ENCODE measurements at regions not wholly inside any gene's neighbourhood (a gene's known extent, or its start where the extent isn't known, plus 50 kb on each side); places are given as distances from the start of the nearest gene placed in this dataset.

GRCh38 chr2:3075316-3075990 lies 302.2 kb downstream of the EIPR1 start:
- H3K9me3 ChIP-seq = no peaks in the 10 kb centered on the region
- H3K4me1 ChIP-seq = no peaks in the 10 kb centered on the region
- no peak overlapping the region for H3K27ac ChIP-seq
- TF ChIP-seq POLR2A (IDR thresholded peaks at IDR 0.05) = no peak
- no peak for TF ChIP-seq CTCF (IDR thresholded peaks at IDR 0.05)
- intact Hi-C loops (cut with DNase I) = no loop called here
- WGBS, 2 donors = 74 to 78% methylated on average over 10 to 11 of the region's 11 CpGs
- H3K4me3 ChIP-seq = no peak overlapping the region
- DNase-seq (no peak), ATAC-seq (no peak)
- no peaks in the 10 kb centered on the region for H3K36me3 ChIP-seq (replicated peaks in 1 of 2; ENCODE audit: insufficient read depth in 1 of 2, low read depth in 2 of 2)
- no peaks in the 10 kb centered on the region for H3K27me3 ChIP-seq

GRCh38 chr2:3073704-3074103 lies 303.9 kb downstream of the EIPR1 start:
- Histone ChIP-seq H3K27me3 (no peaks in the 10 kb centered on the region), H3K9me3 (no peaks in the 10 kb centered on the region), H3K27ac (no peak overlapping the region), H3K4me1 (no peaks in the 10 kb centered on the region), H3K4me3 (no peak overlapping the region), H3K36me3 (replicated peaks in 1 of 2; ENCODE audit: insufficient read depth in 1 of 2, low read depth in 2 of 2) (no peaks in the 10 kb centered on the region)
- TF ChIP-seq POLR2A (IDR thresholded peaks at IDR 0.05) (no peak), CTCF (IDR thresholded peaks at IDR 0.05) (no peak)
- ATAC-seq (no peak), DNase-seq (no peak)
- intact Hi-C loops (cut with DNase I) = no loop called here
- WGBS, 2 donors = 75 to 80% methylated on average over 11 to 14 of the region's 14 CpGs

- H3K27ac ChIP-seq = no peak overlapping the region
- no peaks in the 10 kb centered on the region for H3K36me3 ChIP-seq (replicated peaks in 1 of 2; ENCODE audit: insufficient read depth in 1 of 2, low read depth in 2 of 2)
- no peak for TF ChIP-seq POLR2A (IDR thresholded peaks at IDR 0.05)
- TF ChIP-seq CTCF (IDR thresholded peaks at IDR 0.05) = no peak
- no peaks in the 10 kb centered on the region for H3K27me3 ChIP-seq
- H3K4me1 ChIP-seq = no peaks in the 10 kb centered on the region
- intact Hi-C loops (cut with DNase I) = no loop called here
- DNase-seq (no peak), ATAC-seq (no peak)
- H3K4me3 ChIP-seq = no peak overlapping the region
- WGBS, 2 donors = 45 to 56% methylated on average over 9 to 13 of the region's 13 CpGs
- H3K9me3 ChIP-seq = no peaks in the 10 kb centered on the region
These were observed 304.5 kb downstream of the EIPR1 start for GRCh38 chr2:3073041-3073595.

GRCh38 chr2:3071685-3072263 lies 305.8 kb downstream of the EIPR1 start:
- H3K27ac ChIP-seq = no peak overlapping the region
- no peak for DNase-seq
- 85 to 86% methylated on average over 10 of the region's 10 CpGs for WGBS, 2 donors
- no peaks in the 10 kb centered on the region for H3K4me1 ChIP-seq
- H3K4me3 ChIP-seq = no peak overlapping the region
- TF ChIP-seq POLR2A (IDR thresholded peaks at IDR 0.05) (no peak), CTCF (IDR thresholded peaks at IDR 0.05) (no peak)
- H3K36me3 ChIP-seq (replicated peaks in 1 of 2; ENCODE audit: insufficient read depth in 1 of 2, low read depth in 2 of 2) = no peaks in the 10 kb centered on the region
- no peaks in the 10 kb centered on the region for H3K9me3 ChIP-seq
- H3K27me3 ChIP-seq = no peaks in the 10 kb centered on the region
- ATAC-seq = no peak
- intact Hi-C loops (cut with DNase I) = no loop called here

All from body of pancreas (tissue), 4 donors.